ENCODE measurements at regions not wholly inside any gene's neighbourhood (a gene's known extent, or its start where the extent isn't known, plus 50 kb on each side); places are given as distances from the start of the nearest gene placed in this dataset.
"Not testable (repeated sequence)": the region's sequence is repeated elsewhere in the genome, so short reads cannot be mapped to it uniquely, and the experiment has no call there.

DNA sequence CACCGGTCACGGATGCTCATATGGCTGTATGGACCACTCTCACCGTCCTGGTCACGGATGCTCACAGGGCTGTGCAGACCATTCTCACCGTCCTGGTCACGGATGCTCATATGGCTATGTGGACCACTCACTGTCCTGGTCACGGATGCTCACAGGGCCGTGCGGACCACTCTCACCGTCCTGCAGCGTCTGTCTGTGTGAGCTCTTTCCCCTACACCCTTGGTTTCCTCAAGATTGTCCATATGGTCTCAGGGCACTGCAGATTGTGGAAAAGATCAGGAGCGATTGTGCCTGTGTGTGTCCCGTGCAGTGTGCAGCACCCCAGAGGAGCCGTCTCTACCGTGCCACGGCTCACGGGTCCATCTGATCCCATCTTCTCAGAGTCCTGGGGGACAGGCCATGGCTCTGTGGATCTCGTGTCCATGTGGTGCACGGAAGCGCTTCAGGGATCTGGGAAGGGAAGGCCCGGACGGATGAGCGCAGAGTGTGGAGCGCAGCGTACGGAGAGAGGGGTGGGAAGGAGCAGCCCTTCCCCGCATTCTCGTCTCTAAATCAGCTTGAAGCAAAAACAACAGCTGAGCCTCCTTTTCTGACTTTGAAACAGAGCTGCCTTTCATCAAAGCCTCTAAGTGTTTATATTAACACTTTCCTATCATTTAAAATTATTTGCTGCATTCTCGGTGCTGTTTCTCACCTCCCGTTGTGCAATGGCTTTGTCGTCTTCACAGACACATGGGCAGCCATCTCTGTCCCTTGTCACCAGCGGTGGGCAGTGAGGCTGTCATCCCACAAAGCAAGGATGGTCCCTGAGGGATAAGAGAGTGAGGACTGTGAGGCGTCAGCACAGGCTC, 208.0 kb downstream of the BANP start:
- H3K4me3 Mint-ChIP-seq (ENCODE audit: unreplicated experiment); H3K27me3 Mint-ChIP-seq (ENCODE audit: unreplicated experiment); DNase-seq (ENCODE audit: low spot score); H3K36me3 Mint-ChIP-seq (ENCODE audit: low read depth, unreplicated experiment); H3K4me1 Mint-ChIP-seq (ENCODE audit: unreplicated experiment); H3K27ac Mint-ChIP-seq (ENCODE audit: unreplicated experiment); H3K9me3 Mint-ChIP-seq (ENCODE audit: unreplicated experiment): not testable (repeated sequence)

DNA sequence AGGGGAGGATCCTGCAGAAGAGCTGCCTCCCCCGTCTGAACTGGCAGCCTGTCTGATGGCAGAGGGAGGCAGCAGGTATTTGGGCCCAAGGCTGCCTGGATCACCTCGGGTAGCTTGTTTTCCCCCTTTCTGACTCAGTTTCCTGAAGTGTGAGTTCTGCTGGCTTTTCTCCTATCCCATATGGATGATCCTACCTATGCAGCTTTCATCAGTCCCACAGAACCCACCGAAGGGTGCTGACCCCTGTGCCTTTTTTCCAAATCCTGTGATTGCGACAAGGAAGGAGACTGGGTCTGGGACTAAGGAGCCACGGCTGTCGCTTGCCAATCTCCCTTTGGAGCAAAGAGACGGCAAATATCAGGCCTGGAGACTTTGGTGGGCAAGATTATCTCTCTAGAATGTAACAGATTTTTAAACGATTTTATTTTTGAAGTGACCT, 208.7 kb downstream of the BANP start:
- H3K27ac Mint-ChIP-seq (ENCODE audit: unreplicated experiment); H3K9me3 Mint-ChIP-seq (ENCODE audit: unreplicated experiment); DNase-seq (ENCODE audit: low spot score); H3K4me1 Mint-ChIP-seq (ENCODE audit: unreplicated experiment); H3K27me3 Mint-ChIP-seq (ENCODE audit: unreplicated experiment); H3K36me3 Mint-ChIP-seq (ENCODE audit: low read depth, unreplicated experiment); H3K4me3 Mint-ChIP-seq (ENCODE audit: unreplicated experiment): not testable (repeated sequence)

DNA sequence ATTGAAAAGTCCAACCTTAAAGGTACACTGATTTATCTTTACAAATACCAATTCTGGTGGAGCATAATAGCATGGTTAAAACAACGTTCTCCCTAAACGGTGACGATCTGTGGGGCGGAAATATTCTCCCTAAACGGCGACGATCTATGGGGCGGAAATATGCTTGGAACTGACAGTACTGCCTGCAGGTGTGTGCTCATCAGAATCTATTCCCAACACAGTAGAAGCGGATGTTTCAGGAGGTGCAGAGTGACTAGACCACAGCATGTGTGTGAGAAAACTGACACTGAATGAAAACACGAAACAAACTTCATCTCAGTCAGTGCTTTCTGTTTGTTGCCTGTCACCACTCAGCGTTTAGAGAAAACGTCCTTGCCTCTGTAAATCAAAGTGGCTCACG, 210.0 kb downstream of the BANP start:
- not testable (repeated sequence) for H3K4me1 Mint-ChIP-seq (ENCODE audit: unreplicated experiment); H3K36me3 Mint-ChIP-seq (ENCODE audit: low read depth, unreplicated experiment)

DNA sequence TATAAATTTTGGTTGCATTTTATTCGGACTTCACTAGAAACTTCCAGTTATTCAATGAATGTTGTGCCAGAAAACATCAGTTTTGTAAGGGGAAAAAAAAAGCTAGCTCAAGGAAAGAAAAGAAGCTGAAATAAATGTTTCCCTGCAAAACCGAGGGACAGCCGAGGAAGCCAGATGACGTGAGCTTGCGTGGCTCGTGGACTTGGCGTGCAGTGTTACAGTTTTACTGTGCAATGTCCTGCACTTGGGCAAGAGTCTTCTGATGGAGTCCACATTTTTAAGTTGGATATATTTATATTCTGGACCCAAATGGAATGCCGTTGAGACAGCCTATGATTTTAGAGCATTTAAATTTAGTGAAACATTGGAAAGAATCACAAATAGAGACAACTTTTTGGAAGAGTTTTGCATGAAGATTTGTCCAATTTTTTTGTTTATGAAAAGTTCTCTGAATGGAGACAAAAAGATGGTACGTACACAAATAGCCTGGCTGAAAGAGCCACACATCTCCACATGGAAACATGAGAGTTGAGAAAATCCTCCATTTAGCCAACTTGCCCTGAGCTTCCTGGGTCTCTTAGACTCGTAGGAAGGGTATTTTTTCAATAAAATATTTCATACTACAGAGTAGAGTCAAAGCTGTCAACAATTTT, 210.5 kb downstream of the BANP start:
- not testable (repeated sequence) for H3K27ac Mint-ChIP-seq (ENCODE audit: unreplicated experiment); H3K4me3 Mint-ChIP-seq (ENCODE audit: unreplicated experiment); H3K27me3 Mint-ChIP-seq (ENCODE audit: unreplicated experiment); H3K36me3 Mint-ChIP-seq (ENCODE audit: low read depth, unreplicated experiment); H3K9me3 Mint-ChIP-seq (ENCODE audit: unreplicated experiment); DNase-seq (ENCODE audit: low spot score); H3K4me1 Mint-ChIP-seq (ENCODE audit: unreplicated experiment)

More for the DNA sequence above, 210.0 kb downstream of the BANP start:
- not testable (repeated sequence) for H3K27me3 Mint-ChIP-seq (ENCODE audit: unreplicated experiment); H3K4me3 Mint-ChIP-seq (ENCODE audit: unreplicated experiment); H3K9me3 Mint-ChIP-seq (ENCODE audit: unreplicated experiment); H3K27ac Mint-ChIP-seq (ENCODE audit: unreplicated experiment); DNase-seq (ENCODE audit: low spot score)

DNA sequence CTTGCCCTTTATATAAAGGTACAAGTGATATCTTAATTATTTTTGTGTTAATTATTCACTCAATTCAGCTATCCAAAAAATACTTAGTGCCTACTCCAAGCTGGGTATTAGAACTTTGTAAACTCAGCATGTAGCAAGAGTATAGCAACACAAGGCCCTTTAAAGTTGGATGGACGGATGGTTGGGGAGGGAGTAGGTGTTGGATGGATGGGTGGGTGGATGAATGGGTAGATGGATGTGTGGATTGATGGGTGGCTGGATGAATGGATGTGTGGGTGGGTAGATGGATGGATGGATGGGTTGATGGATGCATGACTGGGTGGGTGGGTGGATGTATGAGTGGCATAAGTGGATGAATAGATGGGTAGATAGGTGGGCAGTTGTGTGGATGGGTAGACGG, 211.5 kb downstream of the BANP start:
- H3K36me3 Mint-ChIP-seq (ENCODE audit: low read depth, unreplicated experiment); H3K27me3 Mint-ChIP-seq (ENCODE audit: unreplicated experiment); DNase-seq (ENCODE audit: low spot score); H3K4me3 Mint-ChIP-seq (ENCODE audit: unreplicated experiment); H3K9me3 Mint-ChIP-seq (ENCODE audit: unreplicated experiment); H3K4me1 Mint-ChIP-seq (ENCODE audit: unreplicated experiment); H3K27ac Mint-ChIP-seq (ENCODE audit: unreplicated experiment): not testable (repeated sequence)

DNA sequence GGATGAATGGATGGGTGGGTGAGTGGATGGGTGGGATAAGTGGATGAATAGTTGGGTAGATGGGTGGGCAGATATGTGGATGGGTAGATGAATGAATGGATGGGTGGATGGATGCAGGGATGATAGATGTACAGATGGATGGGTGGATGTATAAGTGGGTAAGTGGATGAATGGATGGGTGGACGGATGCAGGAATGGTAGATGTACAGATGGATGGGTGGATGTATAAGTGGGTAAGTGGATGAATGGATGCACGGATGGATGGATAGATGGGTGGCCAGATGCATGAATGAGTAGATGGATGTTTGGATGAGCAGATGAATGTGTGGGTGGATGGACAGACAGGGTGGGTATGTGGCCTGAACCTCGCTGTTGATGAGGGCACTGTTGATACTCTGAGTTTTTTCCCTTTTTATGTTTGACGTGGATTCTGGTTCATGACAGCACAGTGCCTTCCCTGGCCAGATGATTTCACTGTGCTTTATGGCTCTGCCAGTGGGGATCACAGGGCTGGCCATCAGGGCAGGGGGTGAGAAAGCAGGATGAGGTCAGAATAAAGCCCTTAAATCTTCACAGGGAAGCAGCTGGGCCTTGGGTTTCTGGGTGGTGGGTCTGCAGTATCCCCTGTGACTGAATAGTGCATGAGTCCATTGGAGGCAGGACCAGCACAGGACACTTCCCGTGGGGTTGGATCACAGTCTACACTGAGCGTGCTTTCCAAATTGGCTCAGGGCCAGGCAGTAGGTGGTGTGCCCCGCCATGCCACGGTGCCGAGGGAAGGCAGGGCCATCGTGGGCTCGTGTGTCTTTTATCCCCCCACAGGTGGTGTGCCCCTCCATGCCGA, 213.2 kb downstream of the BANP start:
- not testable (repeated sequence) for H3K27ac Mint-ChIP-seq (ENCODE audit: unreplicated experiment); H3K4me3 Mint-ChIP-seq (ENCODE audit: unreplicated experiment); H3K27me3 Mint-ChIP-seq (ENCODE audit: unreplicated experiment); H3K9me3 Mint-ChIP-seq (ENCODE audit: unreplicated experiment); DNase-seq (ENCODE audit: low spot score); H3K4me1 Mint-ChIP-seq (ENCODE audit: unreplicated experiment); H3K36me3 Mint-ChIP-seq (ENCODE audit: low read depth, unreplicated experiment)

DNA sequence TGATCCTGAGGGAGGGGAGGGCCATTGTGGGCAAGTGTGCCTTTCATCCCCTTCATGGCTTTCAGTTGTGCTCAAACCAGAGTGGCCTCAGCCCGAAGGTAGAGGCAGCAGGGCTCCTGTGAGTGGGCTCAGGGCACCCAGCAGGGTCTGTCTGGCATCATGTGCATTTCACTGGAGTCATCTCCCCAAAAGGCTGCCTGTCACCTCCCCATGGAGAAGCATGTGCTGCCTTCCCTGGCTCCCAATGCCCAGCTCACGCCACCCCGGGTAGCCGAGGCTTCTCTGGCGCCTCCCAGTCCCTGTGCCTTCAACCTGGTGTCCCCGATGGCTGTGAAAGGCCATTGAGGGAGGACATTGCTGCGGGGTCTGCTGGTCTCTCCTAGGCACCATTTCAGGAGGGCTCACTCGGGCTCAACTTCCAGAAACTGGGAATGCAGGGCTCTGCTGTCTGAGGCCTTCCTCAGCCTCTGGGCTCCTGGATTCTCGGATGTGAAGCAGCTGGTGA, 213.9 kb downstream of the BANP start:
- not testable (repeated sequence) for H3K4me3 Mint-ChIP-seq (ENCODE audit: unreplicated experiment); H3K9me3 Mint-ChIP-seq (ENCODE audit: unreplicated experiment); H3K27ac Mint-ChIP-seq (ENCODE audit: unreplicated experiment); H3K4me1 Mint-ChIP-seq (ENCODE audit: unreplicated experiment); DNase-seq (ENCODE audit: low spot score); H3K36me3 Mint-ChIP-seq (ENCODE audit: low read depth, unreplicated experiment); H3K27me3 Mint-ChIP-seq (ENCODE audit: unreplicated experiment)

DNA sequence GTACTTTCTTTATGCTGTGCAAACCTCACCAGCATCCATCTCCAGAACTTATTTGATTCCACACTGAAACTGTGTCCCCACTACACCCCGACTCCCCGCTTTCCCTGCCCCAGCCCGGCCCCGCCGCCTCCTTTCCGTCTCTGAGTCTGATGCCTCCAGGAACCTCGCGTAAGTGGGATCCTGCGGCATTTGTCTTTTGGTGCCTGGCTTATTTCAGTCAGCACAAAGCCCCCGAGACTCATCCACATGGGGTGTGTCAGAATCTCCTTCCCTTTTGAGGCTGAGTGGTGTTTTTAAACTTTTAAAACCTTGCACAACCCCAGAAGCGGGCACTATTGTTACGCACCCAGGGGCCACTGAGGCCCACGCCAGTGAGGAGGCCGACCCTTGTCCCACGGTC, 214.4 kb downstream of the BANP start:
- H3K4me3 Mint-ChIP-seq (ENCODE audit: unreplicated experiment); H3K27ac Mint-ChIP-seq (ENCODE audit: unreplicated experiment); H3K27me3 Mint-ChIP-seq (ENCODE audit: unreplicated experiment); H3K36me3 Mint-ChIP-seq (ENCODE audit: low read depth, unreplicated experiment); H3K4me1 Mint-ChIP-seq (ENCODE audit: unreplicated experiment); H3K9me3 Mint-ChIP-seq (ENCODE audit: unreplicated experiment); DNase-seq (ENCODE audit: low spot score): not testable (repeated sequence)

DNA sequence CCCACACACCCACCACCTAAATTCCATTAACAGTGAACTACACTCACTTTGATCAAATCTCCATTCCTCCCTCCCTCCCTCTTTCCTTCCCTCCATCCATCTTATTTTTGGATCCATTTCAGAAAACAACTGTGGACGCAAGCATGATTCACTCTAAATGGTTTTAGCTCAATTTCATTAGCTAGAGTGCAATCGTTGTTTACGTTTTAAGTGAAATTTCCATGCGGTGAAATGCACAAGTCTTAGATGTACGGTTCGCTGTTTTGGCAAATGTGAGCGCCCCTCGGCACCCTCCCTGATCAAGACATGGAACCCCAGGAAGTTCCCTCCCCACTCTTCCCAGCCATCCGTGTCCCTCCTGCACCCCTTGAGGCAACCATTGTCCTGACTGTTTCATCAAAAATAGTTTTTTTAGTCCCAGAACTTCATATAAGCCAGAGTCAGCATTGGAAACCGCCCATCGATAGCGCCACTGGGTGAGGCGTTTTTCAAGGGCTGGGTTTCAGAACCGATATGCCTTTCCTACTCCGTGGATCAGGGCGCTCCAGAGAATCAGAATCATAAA, 215.1 kb downstream of the BANP start:
- H3K36me3 Mint-ChIP-seq (ENCODE audit: low read depth, unreplicated experiment); H3K4me1 Mint-ChIP-seq (ENCODE audit: unreplicated experiment); DNase-seq (ENCODE audit: low spot score); H3K4me3 Mint-ChIP-seq (ENCODE audit: unreplicated experiment); H3K27ac Mint-ChIP-seq (ENCODE audit: unreplicated experiment); H3K27me3 Mint-ChIP-seq (ENCODE audit: unreplicated experiment); H3K9me3 Mint-ChIP-seq (ENCODE audit: unreplicated experiment): not testable (repeated sequence)

DNA sequence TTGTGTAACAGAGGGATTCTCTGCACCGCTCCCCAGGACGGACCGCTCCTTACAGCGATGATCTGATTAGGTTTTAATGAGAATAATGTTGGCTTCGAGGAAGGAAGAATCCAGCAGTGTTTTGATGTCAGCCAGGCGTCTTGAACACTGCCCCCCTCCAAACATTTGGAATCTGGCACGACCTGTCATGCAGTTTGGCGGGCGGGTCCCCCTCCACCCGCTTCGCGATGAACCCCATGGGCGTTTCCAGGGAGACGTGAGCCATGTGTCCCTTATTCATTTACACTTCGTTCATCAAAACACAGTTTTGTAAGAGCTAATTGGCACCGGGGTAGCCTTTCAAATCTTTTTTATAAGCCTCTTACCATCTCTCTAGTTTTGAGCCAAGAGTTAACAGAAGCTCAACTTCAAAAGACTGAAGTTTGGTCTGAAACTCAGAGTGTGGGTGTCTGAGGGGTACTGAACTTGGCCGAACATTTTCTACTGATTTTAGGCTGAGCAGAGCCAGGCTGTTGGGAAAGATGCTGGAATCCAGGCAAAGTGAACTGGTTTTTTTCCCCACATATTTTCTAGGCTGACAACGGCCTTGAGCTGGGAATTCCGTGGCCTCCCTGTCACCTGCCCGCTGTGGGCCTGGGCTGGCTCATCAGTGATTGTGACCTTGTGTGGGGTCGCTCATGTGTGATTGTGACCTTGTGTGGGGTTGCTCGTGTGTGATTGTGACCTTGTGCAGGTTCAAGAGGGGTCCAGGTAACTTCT, 214.8 kb upstream of the ZNF469 start:
- H3K4me3 Mint-ChIP-seq (ENCODE audit: unreplicated experiment); H3K27ac Mint-ChIP-seq (ENCODE audit: unreplicated experiment); H3K27me3 Mint-ChIP-seq (ENCODE audit: unreplicated experiment); H3K36me3 Mint-ChIP-seq (ENCODE audit: low read depth, unreplicated experiment); DNase-seq (ENCODE audit: low spot score); H3K9me3 Mint-ChIP-seq (ENCODE audit: unreplicated experiment); H3K4me1 Mint-ChIP-seq (ENCODE audit: unreplicated experiment): not testable (repeated sequence)

DNA sequence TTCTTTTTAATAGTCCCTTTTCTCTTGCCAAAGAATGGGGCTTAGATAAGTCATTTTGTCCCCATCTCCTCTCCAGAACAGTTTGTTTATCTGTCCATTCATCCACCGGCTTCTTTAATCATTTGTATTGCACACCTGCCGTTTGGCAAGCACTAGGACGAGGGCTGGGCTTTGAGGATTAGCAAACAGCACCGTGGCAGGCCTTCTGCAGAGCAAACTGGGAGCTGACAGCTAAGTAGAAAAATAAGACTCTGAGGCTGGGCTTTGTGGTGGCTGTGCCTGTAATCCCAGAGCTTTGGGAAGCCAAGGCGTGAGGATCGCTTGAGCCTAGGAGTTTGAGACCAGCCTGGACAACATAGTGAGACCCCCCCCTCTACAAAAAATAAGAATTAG, 214.2 kb upstream of the ZNF469 start:
- H3K27me3 Mint-ChIP-seq (ENCODE audit: unreplicated experiment); H3K9me3 Mint-ChIP-seq (ENCODE audit: unreplicated experiment); DNase-seq (ENCODE audit: low spot score); H3K36me3 Mint-ChIP-seq (ENCODE audit: low read depth, unreplicated experiment); H3K4me1 Mint-ChIP-seq (ENCODE audit: unreplicated experiment); H3K4me3 Mint-ChIP-seq (ENCODE audit: unreplicated experiment); H3K27ac Mint-ChIP-seq (ENCODE audit: unreplicated experiment): not testable (repeated sequence)
